AG10803 (cell line): ENCODE measurements at regions not wholly inside any gene's neighbourhood (a gene's known extent, or its start where the extent isn't known, plus 50 kb on each side); places are given as distances from the start of the nearest gene placed in this dataset.
A peak's percentile ranks its signal among the peaks of the same experiment; 100 is the strongest.

ENCODE experiments used
- DNase-seq: peaks from one replicate; pipeline ENCODE4 v3.0.0; 2010; ENCODE audit warnings: low read depth
- H3K4me3 ChIP-seq: 2 replicates; pipeline ENCODE4 v1.5.1; 2011; ENCODE audit warnings: mild to moderate bottlenecking, low read length, control low read depth
- TF ChIP-seq, protein P1 (sequence below): conservative IDR thresholded peaks from 2 replicates; pipeline ENCODE4 v1.5.1; 2011; ENCODE audit warnings: mild to moderate bottlenecking, low read length, control low read depth, inconsistent platforms

GRCh38 chr11:109898592-109898991 lies 194.6 kb upstream of the ZC3H12C start:
- no peak overlapping the region for H3K4me3 ChIP-seq
- no peak for DNase-seq
- TF ChIP-seq, protein P1, sequence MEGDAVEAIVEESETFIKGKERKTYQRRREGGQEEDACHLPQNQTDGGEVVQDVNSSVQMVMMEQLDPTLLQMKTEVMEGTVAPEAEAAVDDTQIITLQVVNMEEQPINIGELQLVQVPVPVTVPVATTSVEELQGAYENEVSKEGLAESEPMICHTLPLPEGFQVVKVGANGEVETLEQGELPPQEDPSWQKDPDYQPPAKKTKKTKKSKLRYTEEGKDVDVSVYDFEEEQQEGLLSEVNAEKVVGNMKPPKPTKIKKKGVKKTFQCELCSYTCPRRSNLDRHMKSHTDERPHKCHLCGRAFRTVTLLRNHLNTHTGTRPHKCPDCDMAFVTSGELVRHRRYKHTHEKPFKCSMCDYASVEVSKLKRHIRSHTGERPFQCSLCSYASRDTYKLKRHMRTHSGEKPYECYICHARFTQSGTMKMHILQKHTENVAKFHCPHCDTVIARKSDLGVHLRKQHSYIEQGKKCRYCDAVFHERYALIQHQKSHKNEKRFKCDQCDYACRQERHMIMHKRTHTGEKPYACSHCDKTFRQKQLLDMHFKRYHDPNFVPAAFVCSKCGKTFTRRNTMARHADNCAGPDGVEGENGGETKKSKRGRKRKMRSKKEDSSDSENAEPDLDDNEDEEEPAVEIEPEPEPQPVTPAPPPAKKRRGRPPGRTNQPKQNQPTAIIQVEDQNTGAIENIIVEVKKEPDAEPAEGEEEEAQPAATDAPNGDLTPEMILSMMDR = no peak

- H3K4me3 ChIP-seq = no peak overlapping the region
- TF ChIP-seq, protein P1 = no peak
- DNase-seq = no peak
Observed at GRCh38 chr11:109902764-109903433, 190.3 kb upstream of the ZC3H12C start.

DNA sequence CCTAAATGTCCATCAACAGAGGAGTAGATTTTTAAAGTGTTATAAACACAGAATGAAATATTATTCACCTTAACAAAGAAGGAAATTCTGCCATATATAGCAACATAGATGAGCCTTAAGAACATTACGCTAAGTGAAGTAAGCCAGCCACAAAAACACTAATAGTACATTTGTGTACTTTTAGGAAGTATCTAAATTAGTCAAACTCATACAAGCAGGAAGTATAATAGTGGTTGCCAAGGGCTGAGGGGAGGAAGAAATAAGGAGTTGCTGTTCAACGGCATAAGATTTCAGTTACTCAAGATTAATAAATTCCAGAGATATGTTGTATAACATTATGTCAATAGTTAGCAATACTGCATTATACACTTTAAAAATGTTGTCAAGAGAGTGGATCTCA lies 181.7 kb upstream of the ZC3H12C start:
- TF ChIP-seq, protein P1 = no peak
- DNase-seq = no peak
- no peak overlapping the region for H3K4me3 ChIP-seq

GRCh38 chr11:109914038-109914437 lies 179.2 kb upstream of the ZC3H12C start:
- TF ChIP-seq, protein P1 = no peak
- H3K4me3 ChIP-seq = no peak overlapping the region
- DNase-seq = no peak

GRCh38 chr11:109914809-109915653 lies 178.2 kb upstream of the ZC3H12C start:
- H3K4me3 ChIP-seq = no peak overlapping the region
- DNase-seq = peak; percentile 49
- TF ChIP-seq, protein P1 = no peak

- DNase-seq = no peak
- TF ChIP-seq, protein P1 = no peak
- H3K4me3 ChIP-seq = no peak overlapping the region
Observed at GRCh38 chr11:109926941-109927340, 166.3 kb upstream of the ZC3H12C start.

GRCh38 chr11:109929308-109929707 lies 163.9 kb upstream of the ZC3H12C start:
- no peak overlapping the region for H3K4me3 ChIP-seq
- no peak for DNase-seq
- TF ChIP-seq, protein P1 = no peak
